Left ventricle myocardium inferior (tissue), 1 donor: ENCODE measurements at regions not wholly inside any gene's neighbourhood (a gene's known extent, or its start where the extent isn't known, plus 50 kb on each side); places are given as distances from the start of the nearest gene placed in this dataset.
A peak's percentile ranks its signal among the peaks of the same experiment; 100 is the strongest.
"Not testable (repeated sequence)": the region's sequence is repeated elsewhere in the genome, so short reads cannot be mapped to it uniquely, and the experiment has no call there.

Experiments used
- DNase-seq: peaks from one replicate; pipeline ENCODE4 v3.0.0-alpha.2; 2020
- H3K27ac ChIP-seq: fragments of 200-600 bp; replicated peaks from 2 replicates; pipeline ENCODE4 v1.8.0; 2021
- H3K27me3 ChIP-seq: fragments of 200-600 bp; 2 replicates; pipeline ENCODE4 v1.8.0; 2021; ENCODE audit warnings: low read depth
- H3K36me3 ChIP-seq: fragments of 200-600 bp; 2 replicates; pipeline ENCODE4 v1.8.0; 2021
- H3K4me1 ChIP-seq: fragments of 200-600 bp; 2 replicates; pipeline ENCODE4 v1.8.0; 2021
- H3K4me3 ChIP-seq: fragments of 200-600 bp; 2 replicates; pipeline ENCODE4 v1.8.0; 2021; ENCODE audit warnings: mild to moderate bottlenecking, moderate library complexity
- H3K9me3 ChIP-seq: fragments of 200-600 bp; replicated peaks from 2 replicates; pipeline ENCODE4 v1.8.0; 2021
- intact Hi-C: fragments of 100-400 bp; cut with micrococcal nuclease; formaldehyde crosslinking; loops from one replicate; pipeline ENCODE4 v1.11.0; 2022
- TF ChIP-seq, protein P1 (sequence below): fragments of 200-600 bp; IDR thresholded peaks from 2 replicates; pipeline ENCODE4 v1.8.0; 2021; ENCODE audit warnings: antibody characterized with exemption, mild to moderate bottlenecking, borderline replicate concordance
- donor health status: DM: no; HTN: yes; CAD: no; lungs with severe emphysema.

- Histone ChIP-seq H3K36me3 (no peaks in the 10 kb centered on the region), H3K27me3 (no peaks in the 10 kb centered on the region), H3K4me3 (no peak overlapping the region), H3K27ac (no peak overlapping the region), H3K4me1 (no peaks in the 10 kb centered on the region), H3K9me3 (peaks cover 22% of the 10 kb centered on the region)
- intact Hi-C loops = no loop called here
- TF ChIP-seq, protein P1, sequence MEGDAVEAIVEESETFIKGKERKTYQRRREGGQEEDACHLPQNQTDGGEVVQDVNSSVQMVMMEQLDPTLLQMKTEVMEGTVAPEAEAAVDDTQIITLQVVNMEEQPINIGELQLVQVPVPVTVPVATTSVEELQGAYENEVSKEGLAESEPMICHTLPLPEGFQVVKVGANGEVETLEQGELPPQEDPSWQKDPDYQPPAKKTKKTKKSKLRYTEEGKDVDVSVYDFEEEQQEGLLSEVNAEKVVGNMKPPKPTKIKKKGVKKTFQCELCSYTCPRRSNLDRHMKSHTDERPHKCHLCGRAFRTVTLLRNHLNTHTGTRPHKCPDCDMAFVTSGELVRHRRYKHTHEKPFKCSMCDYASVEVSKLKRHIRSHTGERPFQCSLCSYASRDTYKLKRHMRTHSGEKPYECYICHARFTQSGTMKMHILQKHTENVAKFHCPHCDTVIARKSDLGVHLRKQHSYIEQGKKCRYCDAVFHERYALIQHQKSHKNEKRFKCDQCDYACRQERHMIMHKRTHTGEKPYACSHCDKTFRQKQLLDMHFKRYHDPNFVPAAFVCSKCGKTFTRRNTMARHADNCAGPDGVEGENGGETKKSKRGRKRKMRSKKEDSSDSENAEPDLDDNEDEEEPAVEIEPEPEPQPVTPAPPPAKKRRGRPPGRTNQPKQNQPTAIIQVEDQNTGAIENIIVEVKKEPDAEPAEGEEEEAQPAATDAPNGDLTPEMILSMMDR = no peak
- DNase-seq = no peak
Observed at GRCh38 chr7:113339661-113340060, 221.3 kb upstream of the SMIM30 start.

- Histone ChIP-seq H3K4me1 (no peaks in the 10 kb centered on the region), H3K36me3 (no peaks in the 10 kb centered on the region), H3K27me3 (no peaks in the 10 kb centered on the region), H3K4me3 (no peak overlapping the region), H3K27ac (no peak overlapping the region), H3K9me3 (peaks cover 22% of the 10 kb centered on the region)
- TF ChIP-seq, protein P1 = no peak
- DNase-seq = no peak
- intact Hi-C loops = no loop called here
Observed at GRCh38 chr7:113338071-113338696, 219.8 kb upstream of the SMIM30 start.

GRCh38 chr7:113336838-113337237, 218.5 kb upstream of the SMIM30 start:
- DNase-seq, H3K4me3 ChIP-seq, H3K27me3 ChIP-seq, H3K27ac ChIP-seq, H3K36me3 ChIP-seq, intact Hi-C loops, H3K4me1 ChIP-seq: not testable (repeated sequence)
- peaks cover 28% of the 10 kb centered on the region for H3K9me3 ChIP-seq

DNA sequence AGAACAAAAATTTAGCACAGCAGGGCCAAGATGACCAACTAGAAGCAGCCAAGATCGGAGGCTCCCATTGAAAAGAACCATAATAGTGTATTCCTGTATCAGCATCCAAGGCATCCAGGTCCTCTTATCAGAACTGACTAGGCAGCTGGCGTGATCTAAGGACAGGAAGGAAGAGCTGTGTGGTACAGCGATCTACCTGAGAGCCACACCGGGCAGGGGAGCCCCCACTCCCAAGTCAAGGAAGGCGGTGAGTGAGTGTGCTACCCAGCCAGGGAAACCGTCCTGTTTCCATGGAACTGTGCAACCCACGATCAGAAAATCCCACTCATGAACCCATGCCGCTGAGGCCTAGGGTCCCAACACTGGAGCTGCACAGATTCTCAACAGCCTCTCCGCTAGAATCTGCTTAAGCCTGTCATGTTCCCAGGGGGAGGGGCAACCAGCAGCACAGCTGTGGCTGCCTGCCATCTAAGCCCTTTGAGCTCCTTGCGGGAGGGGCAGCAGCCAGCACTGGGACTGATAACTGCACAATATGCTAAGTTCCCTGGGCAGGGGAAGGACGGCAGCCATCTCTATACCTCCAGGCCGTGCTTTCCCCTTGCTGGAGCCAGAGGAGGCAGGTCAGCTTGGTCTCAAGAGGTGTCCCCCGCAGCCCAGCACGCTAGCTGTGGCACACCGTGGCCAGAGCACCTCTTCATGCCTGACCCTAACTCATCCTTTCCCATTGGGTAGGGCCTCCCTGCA, 213.0 kb upstream of the SMIM30 start:
- DNase-seq = peak; percentile 21
- no peaks in the 10 kb centered on the region for H3K36me3 ChIP-seq
- no peaks in the 10 kb centered on the region for H3K4me1 ChIP-seq
- TF ChIP-seq, protein P1 = no peak
- H3K4me3 ChIP-seq = no peak overlapping the region
- no peak overlapping the region for H3K27ac ChIP-seq
- peaks cover 17% of the 10 kb centered on the region for H3K9me3 ChIP-seq
- no peaks in the 10 kb centered on the region for H3K27me3 ChIP-seq
- intact Hi-C loops = no loop called here

DNA sequence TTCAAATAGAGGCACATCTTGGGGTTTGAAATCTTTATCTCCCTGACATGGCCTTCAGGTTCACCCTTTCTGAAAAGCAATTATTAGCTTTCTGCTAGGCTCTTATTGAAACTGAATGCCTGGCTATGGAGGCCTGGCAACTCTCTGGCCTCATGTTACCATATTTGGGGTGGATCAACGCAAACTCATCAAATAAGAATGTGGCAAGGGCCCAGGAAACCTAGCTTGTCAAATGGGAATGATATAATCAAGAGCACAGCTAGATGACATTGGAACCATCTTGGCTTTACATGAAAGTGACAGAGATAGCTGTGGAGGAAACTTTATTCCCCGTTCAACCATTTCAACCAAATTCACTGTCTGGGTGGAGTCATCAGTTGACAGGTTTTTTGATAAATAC, 202.8 kb upstream of the SMIM30 start:
- Histone ChIP-seq H3K9me3 (no peaks in the 10 kb centered on the region), H3K4me3 (no peak overlapping the region), H3K27ac (no peak overlapping the region), H3K4me1 (no peaks in the 10 kb centered on the region), H3K27me3 (no peaks in the 10 kb centered on the region), H3K36me3 (no peaks in the 10 kb centered on the region)
- intact Hi-C loops = no loop called here
- DNase-seq = no peak
- TF ChIP-seq, protein P1 = no peak

GRCh38 chr7:113320419-113320818, 202.1 kb upstream of the SMIM30 start:
- Histone ChIP-seq H3K4me3 (no peak overlapping the region), H3K36me3 (no peaks in the 10 kb centered on the region), H3K9me3 (no peaks in the 10 kb centered on the region), H3K4me1 (no peaks in the 10 kb centered on the region), H3K27me3 (no peaks in the 10 kb centered on the region), H3K27ac (no peak overlapping the region)
- intact Hi-C loops = no loop called here
- DNase-seq = no peak
- TF ChIP-seq, protein P1 = no peak
